ENCODE measurements at regions not wholly inside any gene's neighbourhood (a gene's known extent, or its start where the extent isn't known, plus 50 kb on each side); places are given as distances from the start of the nearest gene placed in this dataset.
A peak's percentile ranks its signal among the peaks of the same experiment; 100 is the strongest.
"Not testable (repeated sequence)": the region's sequence is repeated elsewhere in the genome, so short reads cannot be mapped to it uniquely, and the experiment has no call there.

GRCh38 chr4:63983224-63983623 is 426.0 kb downstream of the TECRL start:
- Histone ChIP-seq H3F3A (ENCODE audit: insufficient read depth, low read length) (no peaks in the 10 kb centered on the region), H3K36me3 (replicated peaks; ENCODE audit: insufficient read depth, low read length) (no peaks in the 10 kb centered on the region), H2AFZ (ENCODE audit: low read length) (no peak overlapping the region), H3K9me2 (replicated peaks; ENCODE audit: insufficient read depth, low read length) (no peaks in the 10 kb centered on the region), H3K4me2 (ENCODE audit: low read depth, low read length) (no peak overlapping the region), H3K9ac (ENCODE audit: low read length) (no peak overlapping the region), H3K4me3 (ENCODE audit: low read length) (no peak overlapping the region), H4K20me1 (ENCODE audit: insufficient read depth, low read length) (no peaks in the 10 kb centered on the region), H3K4me1 (ENCODE audit: low read length) (no peaks in the 10 kb centered on the region), H3K27ac (ENCODE audit: low read length) (no peak overlapping the region), H3K9me3 (replicated peaks; ENCODE audit: insufficient read depth, low read length) (no peaks in the 10 kb centered on the region), H3K27me3 (replicated peaks; ENCODE audit: insufficient read depth, low read length) (no peaks in the 10 kb centered on the region), H3K79me2 (ENCODE audit: low read length) (no peaks in the 10 kb centered on the region)
- DNase-seq: peak; percentile 36
- TF ChIP-seq EZH2 (optimal IDR thresholded peaks at IDR 0.05; ENCODE audit: low read depth, low read length) (no peak), EZH2phosphoT487 (IDR thresholded peaks at IDR 0.05; ENCODE audit: low read length) (no peak), CTCF (IDR thresholded peaks at IDR 0.05; ENCODE audit: low read length) (no peak)

GRCh38 chr4:63965875-63966274 is 443.4 kb downstream of the TECRL start:
- no peak overlapping the region for H3K27ac ChIP-seq (ENCODE audit: low read length)
- H3K36me3 ChIP-seq (replicated peaks; ENCODE audit: insufficient read depth, low read length): no peaks in the 10 kb centered on the region
- H3K9ac ChIP-seq (ENCODE audit: low read length): no peak overlapping the region
- no peaks in the 10 kb centered on the region for H3K27me3 ChIP-seq (replicated peaks; ENCODE audit: insufficient read depth, low read length)
- no peak for DNase-seq
- no peaks in the 10 kb centered on the region for H3K9me2 ChIP-seq (replicated peaks; ENCODE audit: insufficient read depth, low read length)
- no peak overlapping the region for H3K4me3 ChIP-seq (ENCODE audit: low read length)
- H2AFZ ChIP-seq (ENCODE audit: low read length): no peak overlapping the region
- no peaks in the 10 kb centered on the region for H3K4me1 ChIP-seq (ENCODE audit: low read length)
- H3F3A ChIP-seq (ENCODE audit: insufficient read depth, low read length): no peaks in the 10 kb centered on the region
- no peaks in the 10 kb centered on the region for H4K20me1 ChIP-seq (ENCODE audit: insufficient read depth, low read length)
- no peak overlapping the region for H3K4me2 ChIP-seq (ENCODE audit: low read depth, low read length)
- no peak for TF ChIP-seq EZH2phosphoT487 (IDR thresholded peaks at IDR 0.05; ENCODE audit: low read length)
- TF ChIP-seq CTCF (IDR thresholded peaks at IDR 0.05; ENCODE audit: low read length): no peak
- no peaks in the 10 kb centered on the region for H3K9me3 ChIP-seq (replicated peaks; ENCODE audit: insufficient read depth, low read length)
- no peaks in the 10 kb centered on the region for H3K79me2 ChIP-seq (ENCODE audit: low read length)

DNA sequence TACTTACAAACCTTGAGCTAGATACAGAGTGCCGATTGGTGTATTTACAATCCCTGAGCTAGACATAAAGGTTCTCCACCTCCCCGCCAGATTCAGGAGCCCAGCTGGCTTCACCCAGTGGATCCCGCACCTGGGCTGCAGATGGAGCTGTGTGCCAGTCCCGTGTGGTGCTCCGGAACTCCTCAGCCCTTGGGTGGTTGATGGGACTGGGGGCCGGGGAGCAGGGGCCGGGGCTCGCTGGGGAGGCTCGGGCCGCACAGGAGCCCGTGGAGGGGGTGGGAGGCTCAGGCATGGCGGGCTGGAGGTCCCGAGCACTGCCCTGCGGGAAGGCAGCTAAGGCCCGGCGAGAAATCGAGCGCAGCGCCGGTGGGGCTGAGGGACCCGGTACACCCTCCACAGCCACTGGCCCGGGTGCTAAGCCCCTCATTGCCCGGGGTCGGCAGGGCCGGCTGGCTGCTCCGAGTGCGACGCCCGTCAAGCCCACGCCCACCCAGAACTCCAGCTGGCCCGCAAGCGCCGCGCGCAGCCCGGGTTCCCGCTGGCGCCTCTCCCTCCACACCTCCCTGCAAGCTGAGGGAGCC is 466.5 kb downstream of the TECRL start:
- H3K4me2 ChIP-seq (ENCODE audit: low read depth, low read length); DNase-seq; H3K4me3 ChIP-seq (ENCODE audit: low read length); H3K27me3 ChIP-seq (replicated peaks; ENCODE audit: insufficient read depth, low read length); H3K4me1 ChIP-seq (ENCODE audit: low read length); H3K36me3 ChIP-seq (replicated peaks; ENCODE audit: insufficient read depth, low read length); H3K9me2 ChIP-seq (replicated peaks; ENCODE audit: insufficient read depth, low read length); H3K27ac ChIP-seq (ENCODE audit: low read length); H3K9ac ChIP-seq (ENCODE audit: low read length); H2AFZ ChIP-seq (ENCODE audit: low read length); H3K9me3 ChIP-seq (replicated peaks; ENCODE audit: insufficient read depth, low read length); H3F3A ChIP-seq (ENCODE audit: insufficient read depth, low read length); H3K79me2 ChIP-seq (ENCODE audit: low read length); H4K20me1 ChIP-seq (ENCODE audit: insufficient read depth, low read length): not testable (repeated sequence)

GRCh38 chr4:63937961-63938360 is 471.3 kb downstream of the TECRL start:
- Histone ChIP-seq H2AFZ (ENCODE audit: low read length) (no peak overlapping the region), H3F3A (ENCODE audit: insufficient read depth, low read length) (no peaks in the 10 kb centered on the region), H3K4me2 (ENCODE audit: low read depth, low read length) (no peak overlapping the region), H3K79me2 (ENCODE audit: low read length) (no peaks in the 10 kb centered on the region), H3K9me2 (replicated peaks; ENCODE audit: insufficient read depth, low read length) (no peaks in the 10 kb centered on the region), H3K9me3 (replicated peaks; ENCODE audit: insufficient read depth, low read length) (no peaks in the 10 kb centered on the region), H3K27me3 (replicated peaks; ENCODE audit: insufficient read depth, low read length) (no peaks in the 10 kb centered on the region), H3K36me3 (replicated peaks; ENCODE audit: insufficient read depth, low read length) (no peaks in the 10 kb centered on the region), H3K4me1 (ENCODE audit: low read length) (no peaks in the 10 kb centered on the region), H4K20me1 (ENCODE audit: insufficient read depth, low read length) (no peaks in the 10 kb centered on the region), H3K27ac (ENCODE audit: low read length) (no peak overlapping the region), H3K9ac (ENCODE audit: low read length) (no peak overlapping the region), H3K4me3 (ENCODE audit: low read length) (no peak overlapping the region)
- no peak for DNase-seq
- TF ChIP-seq EZH2 (optimal IDR thresholded peaks at IDR 0.05; ENCODE audit: low read depth, low read length) (no peak), CTCF (IDR thresholded peaks at IDR 0.05; ENCODE audit: low read length) (no peak), EZH2phosphoT487 (IDR thresholded peaks at IDR 0.05; ENCODE audit: low read length) (no peak)
